ENCODE measurements at regions not wholly inside any gene's neighbourhood (a gene's known extent, or its start where the extent isn't known, plus 50 kb on each side); places are given as distances from the start of the nearest gene placed in this dataset.

DNA sequence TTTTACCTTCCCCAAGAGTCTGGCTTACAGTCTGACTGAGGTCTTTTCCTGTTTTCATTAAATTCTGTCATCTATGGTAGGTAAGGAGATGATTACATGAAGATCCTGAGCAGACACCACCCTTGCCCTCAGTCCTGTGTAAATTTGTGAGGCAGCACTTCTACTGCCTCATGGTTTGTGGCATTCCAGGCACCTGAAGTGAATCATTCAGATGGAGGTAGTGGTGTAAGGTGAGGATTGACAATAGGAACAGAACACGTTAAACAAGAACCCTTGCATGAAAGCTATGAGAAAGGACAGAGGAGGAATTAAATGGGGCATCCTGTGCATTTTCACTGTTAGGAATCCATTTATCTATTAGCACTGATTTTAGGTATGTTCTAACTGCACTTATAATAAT is 618.6 kb downstream of the TLL1 start:
- TF ChIP-seq FOS (IDR thresholded peaks at IDR 0.05; ENCODE audit: low read depth, low read length) (no peak), POLR2A (IDR thresholded peaks at IDR 0.05; ENCODE audit: low read depth, low read length) (no peak), CTCF (conservative IDR thresholded peaks at IDR 0.05; ENCODE audit: low read depth, low read length) (no peak), MAFK (IDR thresholded peaks at IDR 0.05; ENCODE audit: low read depth, low read length) (no peak), RFX5 (IDR thresholded peaks at IDR 0.05; ENCODE audit: low read depth, low read length) (no peak), BHLHE40 (IDR thresholded peaks at IDR 0.05; ENCODE audit: low read depth, low read length) (no peak)

All from IMR-90 (cell line).